Gastrocnemius medialis (tissue), 4 donors: ENCODE measurements at regions not wholly inside any gene's neighbourhood (a gene's known extent, or its start where the extent isn't known, plus 50 kb on each side); places are given as distances from the start of the nearest gene placed in this dataset.

Experiments
- CTCF ChIP-seq, 5 experiments: fragments of 450-650 bp in 3 of 5; fragments of 200-600 bp in 2 of 5; sonication (generic) in 2 of 5; IDR thresholded peaks in 4 of 5; conservative IDR thresholded peaks in 1 of 5; 1 replicate in 4 of 5; 2 replicates in 1 of 5; pipeline ENCODE4 v1.5.1; 2016 to 2019; ENCODE audit warnings: antibody characterized with exemption in 5 of 5, mild to moderate bottlenecking in 3 of 5, moderate library complexity in 3 of 5
- POLR2A ChIP-seq, 2 donors: fragments of 450-650 bp; IDR thresholded peaks; one replicate each; pipeline ENCODE4 v1.6.1; 2017; ENCODE audit warnings: antibody characterized with exemption in 2 of 2, mild to moderate bottlenecking in 2 of 2, moderate library complexity in 2 of 2

GRCh38 chr2:209230560-209230959 lies 193.3 kb upstream of the MAP2 start:
- TF ChIP-seq POLR2A (IDR thresholded peaks at IDR 0.05) (no peak), CTCF (IDR thresholded peaks at IDR 0.05 in 4 of 5, conservative IDR thresholded peaks at IDR 0.05 in 1 of 5) (no peak)
